ENCODE measurements at regions not wholly inside any gene's neighbourhood (a gene's known extent, or its start where the extent isn't known, plus 50 kb on each side); places are given as distances from the start of the nearest gene placed in this dataset.

DNA sequence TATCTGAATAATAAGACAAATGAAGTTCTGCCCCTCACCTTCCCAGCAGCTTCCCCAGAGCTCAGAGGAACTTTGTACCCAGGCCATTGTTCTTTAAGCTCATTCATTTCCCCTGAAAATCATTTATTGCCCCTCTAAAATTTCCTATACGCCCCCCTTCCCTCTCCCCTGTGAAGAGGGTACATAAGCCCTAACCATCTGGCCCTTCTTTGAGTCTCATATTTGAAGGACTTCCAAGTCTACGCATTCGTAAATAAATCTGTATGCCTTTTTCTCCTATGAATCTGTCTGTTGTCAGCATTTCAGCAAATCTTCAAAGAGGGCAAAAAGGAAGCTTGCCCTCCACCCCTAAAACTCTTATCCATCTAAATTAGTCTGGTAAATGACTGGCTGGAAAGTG lies 73.1 kb upstream of the DST start:
- H3K4me3 Mint-ChIP-seq = no peak overlapping the region
- CTCF ChIA-PET = no interaction called here

GRCh38 chr6:56714982-56715456 lies 72.3 kb upstream of the DST start:
- ChIA-PET POLR2A (no interaction called here), CTCF (no interaction called here)
- no peak for ATAC-seq (ENCODE audit: low read depth)
- no peak for TF ChIP-seq CTCF (IDR thresholded peaks at IDR 0.05)
- no peak for DNase-seq
- Mint-ChIP-seq H3K27me3 (peaks cover 3% of the 10 kb centered on the region), H3K4me3 (no peak overlapping the region), H3K27ac (no peak overlapping the region), H3K4me1 (no peaks in the 10 kb centered on the region), H3K9me3 (peaks cover 4% of the 10 kb centered on the region), H3K36me3 (ENCODE audit: low read depth) (no peaks in the 10 kb centered on the region)
- intact Hi-C loops (cut with micrococcal nuclease) = no loop called here

More for the DNA sequence above, 73.1 kb upstream of the DST start:
- peaks cover 3% of the 10 kb centered on the region for H3K27me3 Mint-ChIP-seq
- H3K36me3 Mint-ChIP-seq (ENCODE audit: low read depth) = no peaks in the 10 kb centered on the region
- ATAC-seq (ENCODE audit: low read depth) = no peak
- intact Hi-C loops (cut with micrococcal nuclease) = no loop called here
- no peak for TF ChIP-seq CTCF (IDR thresholded peaks at IDR 0.05)
- H3K27ac Mint-ChIP-seq = no peak overlapping the region
- POLR2A ChIA-PET = no interaction called here
- DNase-seq = no peak
- H3K4me1 Mint-ChIP-seq = no peaks in the 10 kb centered on the region
- peaks cover 4% of the 10 kb centered on the region for H3K9me3 Mint-ChIP-seq

DNA sequence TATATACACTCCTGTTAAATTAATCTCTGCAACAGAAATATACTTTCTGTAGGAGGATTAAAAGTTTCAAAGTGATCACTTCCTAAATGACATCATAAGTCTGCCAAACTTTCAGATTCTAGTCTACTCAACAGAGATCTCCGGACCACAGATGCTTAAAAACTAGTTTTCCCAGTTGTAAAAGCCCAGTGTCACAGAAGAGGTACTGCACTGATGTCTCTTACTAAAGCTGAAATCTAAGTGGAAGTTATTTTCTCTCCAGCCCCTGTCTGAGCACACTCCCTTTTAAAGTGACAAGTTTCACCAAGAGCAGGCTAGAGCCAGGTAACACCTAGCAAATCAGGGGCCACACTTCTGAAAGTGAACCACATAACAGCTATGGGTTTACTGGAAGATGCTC lies 71.6 kb upstream of the DST start:
- no peaks in the 10 kb centered on the region for H3K9me3 Mint-ChIP-seq
- intact Hi-C loops (cut with micrococcal nuclease) = no loop called here
- DNase-seq = no peak
- no peak overlapping the region for H3K4me3 Mint-ChIP-seq
- CTCF ChIA-PET = no interaction called here
- no peaks in the 10 kb centered on the region for H3K4me1 Mint-ChIP-seq
- no peak for TF ChIP-seq CTCF (IDR thresholded peaks at IDR 0.05)
- POLR2A ChIA-PET = no interaction called here
- H3K36me3 Mint-ChIP-seq (ENCODE audit: low read depth) = no peaks in the 10 kb centered on the region
- no peak for ATAC-seq (ENCODE audit: low read depth)
- H3K27me3 Mint-ChIP-seq = peaks cover 3% of the 10 kb centered on the region
- H3K27ac Mint-ChIP-seq = no peak overlapping the region

GRCh38 chr6:56713254-56713672 lies 70.6 kb upstream of the DST start:
- Mint-ChIP-seq H3K4me3 (no peak overlapping the region), H3K4me1 (no peaks in the 10 kb centered on the region), H3K27ac (no peak overlapping the region), H3K36me3 (ENCODE audit: low read depth) (no peaks in the 10 kb centered on the region), H3K27me3 (no peaks in the 10 kb centered on the region), H3K9me3 (no peaks in the 10 kb centered on the region)
- ATAC-seq (ENCODE audit: low read depth) = no peak
- TF ChIP-seq CTCF (IDR thresholded peaks at IDR 0.05) = no peak
- ChIA-PET CTCF (no interaction called here), POLR2A (no interaction called here)
- intact Hi-C loops (cut with micrococcal nuclease) = no loop called here
- no peak for DNase-seq

DNA sequence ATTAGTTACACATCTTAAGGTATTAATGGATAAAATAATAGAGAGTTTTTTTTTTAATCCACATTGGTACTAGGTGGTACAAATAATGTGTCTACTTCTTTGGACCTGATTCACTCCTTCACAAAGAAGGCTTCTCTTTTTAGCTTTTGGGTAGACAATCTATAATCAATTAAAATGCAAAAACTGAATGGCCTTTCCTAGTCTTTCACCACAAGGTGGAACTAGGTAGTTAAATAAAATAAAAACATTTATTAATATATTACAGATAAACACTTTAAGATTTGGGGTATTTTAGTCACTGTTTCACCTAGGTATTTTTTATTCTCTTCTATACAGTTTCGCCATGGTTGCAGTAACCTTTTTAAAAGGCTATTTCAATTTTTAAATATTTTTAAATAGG lies 68.3 kb upstream of the DST start:
- no peak overlapping the region for H3K4me3 Mint-ChIP-seq
- DNase-seq (no peak), ATAC-seq (ENCODE audit: low read depth) (no peak)
- no peaks in the 10 kb centered on the region for H3K9me3 Mint-ChIP-seq
- H3K27ac Mint-ChIP-seq = no peak overlapping the region
- H3K27me3 Mint-ChIP-seq = no peaks in the 10 kb centered on the region
- ChIA-PET POLR2A (no interaction called here), CTCF (interaction anchor here (1.4 kb wide), 1 partner anchor 13 kb away, joined by 4 read pairs; no protein-coding TSS in a partner anchor)
- TF ChIP-seq CTCF (IDR thresholded peaks at IDR 0.05) = no peak
- no peaks in the 10 kb centered on the region for H3K4me1 Mint-ChIP-seq
- intact Hi-C loops (cut with micrococcal nuclease) = no loop called here
- H3K36me3 Mint-ChIP-seq (ENCODE audit: low read depth) = no peaks in the 10 kb centered on the region
